ENCODE measurements at regions not wholly inside any gene's neighbourhood (a gene's known extent, or its start where the extent isn't known, plus 50 kb on each side); places are given as distances from the start of the nearest gene placed in this dataset.
A peak's percentile ranks its signal among the peaks of the same experiment; 100 is the strongest.

- no peak for DNase-seq (ENCODE audit: low read depth)
Measured at GRCh38 chr4:138925495-138925894, 90.1 kb upstream of the NOCT start.

- peak; percentile 43 for DNase-seq (ENCODE audit: low read depth)
Measured at GRCh38 chr4:138919094-138919936, 96.3 kb upstream of the NOCT start.

- DNase-seq (ENCODE audit: low read depth) = no peak
Measured at GRCh38 chr4:138918169-138918869, 97.3 kb upstream of the NOCT start.

- DNase-seq (ENCODE audit: low read depth) = no peak
Measured at GRCh38 chr4:138916763-138917162, 98.8 kb upstream of the NOCT start.

GRCh38 chr4:138915756-138916155, 99.8 kb upstream of the NOCT start:
- no peak for DNase-seq (ENCODE audit: low read depth)

- DNase-seq (ENCODE audit: low read depth) = no peak
Measured at GRCh38 chr4:138912704-138913340, 102.8 kb upstream of the NOCT start.

- DNase-seq (ENCODE audit: low read depth) = no peak
Measured at GRCh38 chr4:138911909-138912703, 103.5 kb upstream of the NOCT start.

GRCh38 chr4:138910914-138911336, 104.7 kb upstream of the NOCT start:
- no peak for DNase-seq (ENCODE audit: low read depth)

GRCh38 chr4:138910195-138910913, 105.2 kb upstream of the NOCT start:
- no peak for DNase-seq (ENCODE audit: low read depth)

GRCh38 chr4:138909587-138909986, 106.0 kb upstream of the NOCT start:
- no peak for DNase-seq (ENCODE audit: low read depth)

- DNase-seq (ENCODE audit: low read depth) = no peak
Measured at GRCh38 chr4:138908134-138908533, 107.4 kb upstream of the NOCT start.

- no peak for DNase-seq (ENCODE audit: low read depth)
Measured at GRCh38 chr4:138907174-138907573, 108.4 kb upstream of the NOCT start.

GRCh38 chr4:138904793-138905192, 110.8 kb upstream of the NOCT start:
- no peak for DNase-seq (ENCODE audit: low read depth)

- DNase-seq (ENCODE audit: low read depth) = no peak
Measured at GRCh38 chr4:138903185-138903584, 112.4 kb upstream of the NOCT start.

- DNase-seq (ENCODE audit: low read depth) = no peak
Measured at GRCh38 chr4:138902705-138903104, 112.9 kb upstream of the NOCT start.

- DNase-seq (ENCODE audit: low read depth) = no peak
Measured at GRCh38 chr4:138901177-138901576, 114.4 kb upstream of the NOCT start.

GRCh38 chr4:138899999-138900398, 115.6 kb upstream of the NOCT start:
- DNase-seq (ENCODE audit: low read depth) = no peak

- DNase-seq (ENCODE audit: low read depth) = no peak
Measured at GRCh38 chr4:138898282-138898681, 117.3 kb upstream of the NOCT start.

- DNase-seq (ENCODE audit: low read depth) = no peak
Measured at GRCh38 chr4:138897811-138898226, 117.8 kb upstream of the NOCT start.

GRCh38 chr4:138894709-138895108, 120.9 kb upstream of the NOCT start:
- DNase-seq (ENCODE audit: low read depth) = no peak

- DNase-seq (ENCODE audit: low read depth) = no peak
Measured at GRCh38 chr4:138894011-138894410, 121.6 kb upstream of the NOCT start.
